ENCODE measurements at regions not wholly inside any gene's neighbourhood (a gene's known extent, or its start where the extent isn't known, plus 50 kb on each side); places are given as distances from the start of the nearest gene placed in this dataset.

DNA sequence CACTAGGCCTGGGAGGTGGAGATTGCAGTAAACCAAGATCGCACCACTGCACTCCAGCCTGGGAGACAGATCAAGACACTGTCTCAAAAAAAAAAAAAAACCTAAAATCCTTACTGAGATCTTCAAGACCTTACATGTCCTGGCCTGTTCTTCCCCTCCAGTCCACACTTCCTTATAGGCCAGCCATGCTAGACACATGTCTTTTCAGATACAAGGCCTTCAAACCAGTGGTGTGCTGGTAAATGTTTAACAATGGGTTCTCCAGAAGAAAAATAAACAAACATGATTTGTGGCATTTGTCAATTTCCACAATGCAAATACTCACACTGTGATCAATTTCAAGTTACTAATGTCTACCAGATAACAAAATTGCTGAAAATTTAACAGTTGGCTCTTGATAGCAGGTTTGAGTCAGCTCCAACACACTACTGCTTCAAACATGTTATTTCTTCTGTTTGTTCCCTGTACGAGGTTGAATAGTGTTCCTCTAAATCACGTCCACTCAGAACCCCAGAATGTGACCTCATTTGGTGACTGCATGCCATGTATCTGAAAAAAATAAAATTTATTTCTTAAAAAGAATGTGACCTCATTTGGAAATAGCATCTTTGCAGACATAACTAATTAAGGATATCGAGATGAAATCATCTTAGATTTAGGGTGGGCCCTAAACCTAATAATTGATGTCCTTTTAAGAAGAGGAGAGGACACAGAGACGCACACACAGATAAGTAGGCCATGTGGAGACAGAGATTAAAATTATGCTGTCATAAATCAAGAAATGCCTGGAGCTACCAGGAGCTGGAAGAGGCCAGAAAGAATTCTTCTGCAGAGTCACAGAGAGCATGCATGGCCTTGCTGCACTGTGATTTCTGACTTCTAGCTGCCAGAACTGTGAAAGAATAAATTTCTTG lies 144.4 kb downstream of the ZNF674 start (continued):
- TF ChIP-seq, protein P1, sequence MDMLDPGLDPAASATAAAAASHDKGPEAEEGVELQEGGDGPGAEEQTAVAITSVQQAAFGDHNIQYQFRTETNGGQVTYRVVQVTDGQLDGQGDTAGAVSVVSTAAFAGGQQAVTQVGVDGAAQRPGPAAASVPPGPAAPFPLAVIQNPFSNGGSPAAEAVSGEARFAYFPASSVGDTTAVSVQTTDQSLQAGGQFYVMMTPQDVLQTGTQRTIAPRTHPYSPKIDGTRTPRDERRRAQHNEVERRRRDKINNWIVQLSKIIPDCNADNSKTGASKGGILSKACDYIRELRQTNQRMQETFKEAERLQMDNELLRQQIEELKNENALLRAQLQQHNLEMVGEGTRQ (IDR thresholded peaks at IDR 0.05; ENCODE audit: low read depth, low read length): no peak
- no peak for TF ChIP-seq NFE2L2 (IDR thresholded peaks at IDR 0.05; ENCODE audit: low read depth, low read length)

DNA sequence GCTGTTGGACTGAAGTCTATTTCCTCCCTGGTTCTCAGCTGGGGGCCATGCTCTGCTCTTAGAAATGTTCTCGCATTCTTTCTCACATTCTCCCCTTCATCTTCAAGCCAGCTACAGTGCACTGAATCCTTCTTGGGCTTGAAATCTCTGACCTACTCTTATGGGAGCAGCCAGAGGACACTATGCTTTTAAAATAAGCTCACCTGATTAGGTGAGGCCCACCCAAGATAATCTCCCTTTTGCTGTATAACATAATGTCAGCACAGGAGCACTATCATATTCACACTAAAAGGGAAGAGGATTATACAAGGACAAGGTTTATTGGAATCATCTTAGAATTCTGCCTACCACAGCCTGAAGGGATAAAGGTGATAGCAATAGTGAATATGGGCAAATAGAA lies 146.3 kb downstream of the ZNF674 start:
- DNase-seq: no peak
- H3K4me3 ChIP-seq (ENCODE audit: insufficient read depth, low read depth, low read length): no peak overlapping the region
- H2BK120ac ChIP-seq (ENCODE audit: low read depth, low read length): no peak overlapping the region
- H4K5ac ChIP-seq (ENCODE audit: low read depth, low read length): no peak overlapping the region
- no peak overlapping the region for H3K4me2 ChIP-seq (ENCODE audit: low read depth, low read length)
- no peaks in the 10 kb centered on the region for H3K79me1 ChIP-seq (ENCODE audit: low read depth in 1 of 2, low read length in 2 of 2)
- H3K36me3 ChIP-seq (ENCODE audit: control insufficient read depth, insufficient read depth, low read length): no peaks in the 10 kb centered on the region
- H3K4me1 ChIP-seq (ENCODE audit: control insufficient read depth, insufficient read depth, low read length): no peaks in the 10 kb centered on the region
- ATAC-seq (ENCODE audit: low read depth): no peak
- dilution Hi-C loops (cut with HindIII; ENCODE audit: low sequenced_read_pairs, unreplicated experiment) (no loop called here), intact Hi-C loops (cut with micrococcal nuclease) (no loop called here), in situ Hi-C loops (cut with MboI; ENCODE audit: low sequenced_read_pairs) (no loop called here)
- no peak overlapping the region for H3K27ac ChIP-seq (ENCODE audit: insufficient read depth, low read length)
- no peak overlapping the region for H3K4ac ChIP-seq (ENCODE audit: low read depth, low read length)
- no peak overlapping the region for H3K14ac ChIP-seq (replicated peaks; ENCODE audit: low read depth, low read length)
- ChIA-PET POLR2A (ENCODE audit: unreplicated experiment) (no interaction called here), CTCF (interaction anchor here (1.4 kb wide), 1 partner anchor 17 kb away, joined by 3 read pairs; no protein-coding TSS in a partner anchor)
- H3K9ac ChIP-seq (ENCODE audit: low read depth, low read length): no peak overlapping the region
- H3K27me3 ChIP-seq (ENCODE audit: control insufficient read depth, insufficient read depth, low read length): peaks cover 2% of the 10 kb centered on the region; the same call in 1 of the 2 replicates
- H4K91ac ChIP-seq (ENCODE audit: insufficient read depth, low read depth, low read length): no peak overlapping the region
- no peak overlapping the region for H2BK5ac ChIP-seq (ENCODE audit: low read depth, low read length, poor library complexity, severe bottlenecking)
- H2BK15ac ChIP-seq (ENCODE audit: low read depth, low read length): no peak overlapping the region
- no peak overlapping the region for H2AFZ ChIP-seq (replicated peaks; ENCODE audit: low read length, poor library complexity)
- BruUV-seq (replicated peaks): no TSS peak
- WGBS, 2 experiments (ENCODE audit: extremely low coverage in 2 of 2, insufficient read length in 1 of 2): no CpG with 5 or more reads among the region's 1 CpG
- H3K23ac ChIP-seq (ENCODE audit: low read depth, low read length): no peak overlapping the region
- H2AK9ac ChIP-seq (replicated peaks; ENCODE audit: low read depth, low read length, poor library complexity): no peak overlapping the region
- H4K8ac ChIP-seq (ENCODE audit: low read depth in 2 of 2, low read length in 2 of 2): no peak overlapping the region
- no peak overlapping the region for H2BK20ac ChIP-seq (ENCODE audit: low read depth, low read length)
- H4K20me1 ChIP-seq (ENCODE audit: insufficient read depth, low read length): no peaks in the 10 kb centered on the region
- H2AK5ac ChIP-seq (ENCODE audit: low read depth, low read length): no peak overlapping the region
- H3K56ac ChIP-seq (ENCODE audit: extremely low read depth, insufficient read depth, low read length): no peak overlapping the region
- H3K9me1 ChIP-seq (ENCODE audit: insufficient read depth, low read length): no peaks in the 10 kb centered on the region
- no peaks in the 10 kb centered on the region for H3K9me3 ChIP-seq (ENCODE audit: control insufficient read depth, insufficient read depth, low read length)
- H3K18ac ChIP-seq (ENCODE audit: low read depth, low read length): no peak overlapping the region
- no peak for TF ChIP-seq MXI1 (IDR thresholded peaks at IDR 0.05; ENCODE audit: borderline replicate concordance, low read depth, low read length)
- no peak for TF ChIP-seq CEBPB (IDR thresholded peaks at IDR 0.05; ENCODE audit: low read depth, low read length)
- TF ChIP-seq BHLHE40 (IDR thresholded peaks at IDR 0.05; ENCODE audit: low read depth, low read length): no peak
- TF ChIP-seq MAFK (IDR thresholded peaks at IDR 0.05; ENCODE audit: low read depth, low read length): no peak
- no peak for TF ChIP-seq POLR2A (IDR thresholded peaks at IDR 0.05; ENCODE audit: low read depth, low read length)
- no peak for TF ChIP-seq SMC3 (IDR thresholded peaks at IDR 0.05; ENCODE audit: low read depth, low read length)
- no peak for TF ChIP-seq RFX5 (IDR thresholded peaks at IDR 0.05; ENCODE audit: low read depth, low read length)
- TF ChIP-seq CHD1 (IDR thresholded peaks at IDR 0.05; ENCODE audit: low read depth, low read length): no peak
- TF ChIP-seq FOS (IDR thresholded peaks at IDR 0.05; ENCODE audit: low read depth, low read length): no peak
- no peak for TF ChIP-seq RAD21 (IDR thresholded peaks at IDR 0.05; ENCODE audit: low read length)
- TF ChIP-seq, protein P2, sequence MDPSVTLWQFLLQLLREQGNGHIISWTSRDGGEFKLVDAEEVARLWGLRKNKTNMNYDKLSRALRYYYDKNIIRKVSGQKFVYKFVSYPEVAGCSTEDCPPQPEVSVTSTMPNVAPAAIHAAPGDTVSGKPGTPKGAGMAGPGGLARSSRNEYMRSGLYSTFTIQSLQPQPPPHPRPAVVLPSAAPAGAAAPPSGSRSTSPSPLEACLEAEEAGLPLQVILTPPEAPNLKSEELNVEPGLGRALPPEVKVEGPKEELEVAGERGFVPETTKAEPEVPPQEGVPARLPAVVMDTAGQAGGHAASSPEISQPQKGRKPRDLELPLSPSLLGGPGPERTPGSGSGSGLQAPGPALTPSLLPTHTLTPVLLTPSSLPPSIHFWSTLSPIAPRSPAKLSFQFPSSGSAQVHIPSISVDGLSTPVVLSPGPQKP (IDR thresholded peaks at IDR 0.05; ENCODE audit: borderline replicate concordance, low read depth, low read length): no peak
- TF ChIP-seq, protein P1 (IDR thresholded peaks at IDR 0.05; ENCODE audit: low read depth, low read length): no peak
- TF ChIP-seq NFE2L2 (IDR thresholded peaks at IDR 0.05; ENCODE audit: low read depth, low read length): no peak

Data from IMR-90 (cell line).